HCT116 (cell line): ENCODE measurements at regions not wholly inside any gene's neighbourhood (a gene's known extent, or its start where the extent isn't known, plus 50 kb on each side); places are given as distances from the start of the nearest gene placed in this dataset.

Experiments used
- ATAC-seq: fragments of 200-7000 bp; cut with Tn5 transposase; 2 replicates; pipeline ENCODE4 v1.9.1; 2020; ENCODE audit warnings: mild to moderate bottlenecking, moderate library complexity
- BruUV-seq: library from RNA; stranded (reverse); fragments of 400-500 nt; replicated peaks from 2 replicates; lab custom pipeline; 2021; lab: Mats Ljungman, UMichigan
- CTCF ChIA-PET: fragments of 300-600 bp; sonication (Branson Sonifier 250); formaldehyde crosslinking; loops from one replicate; lab custom pipeline; 2021; ENCODE audit warnings: antibody characterized with exemption; lab: Charles Lee
- POLR2A ChIA-PET: fragments of 300-600, 350-600 bp; sonication (Branson Sonifier 250); formaldehyde crosslinking; loops from one replicate; lab custom pipeline; 2021; ENCODE audit warnings: antibody characterized with exemption; lab: Charles Lee
- RAD21 ChIA-PET, 2 experiments: fragments of 300-600 bp; sonication (Branson Sonifier 250); formaldehyde crosslinking; loops; one replicate each; lab custom pipeline; 2023; ENCODE audit warnings: low total read pairs in 2 of 2; ENCODE audit not compliant: uncharacterized antibody in 2 of 2, unreplicated experiment in 2 of 2, low non-redundant PET in 1 of 2; lab: Charles Lee
- DNase-seq: peaks from one replicate; pipeline ENCODE4 v3.0.0-alpha.2; 2010; ENCODE audit warnings: low read depth, low spot score
- H2AFZ ChIP-seq: fragments of 200-600 bp; shearing (Covaris generic), sonication (generic); 2 replicates; pipeline ENCODE4 v1.6.1; 2017; ENCODE audit warnings: low read depth, mixed run types, mixed read lengths, antibody characterized with exemption, low read length; ENCODE audit not compliant: poor library complexity, severe bottlenecking
- H3K27ac ChIP-seq: 2 replicates; pipeline ENCODE4 v1.5.1; 2012; ENCODE audit warnings: low read depth, low read length
- H3K27me3 ChIP-seq: fragments of 200-600 bp; sonication (generic); 2 replicates; pipeline ENCODE4 v1.6.1; 2016; ENCODE audit warnings: mixed run types, low read length, mixed read lengths; ENCODE audit not compliant: insufficient read depth
- H3K36me3 ChIP-seq, 2 experiments: fragments of 200-500 bp in 1 of 2; fragments of 200-600 bp in 1 of 2; sonication (Bioruptor generic) in 1 of 2; sonication (generic) in 1 of 2; 2 replicates each; pipeline versions ENCODE4 v1.5.1 to v1.6.1; 2014 to 2016; ENCODE audit warnings: low read length in 2 of 2, inconsistent platforms in 1 of 2, mixed read lengths in 1 of 2, mixed run types in 1 of 2; ENCODE audit not compliant: insufficient read depth in 2 of 2, control insufficient read depth in 1 of 2
- H3K4me1 ChIP-seq, 2 experiments: fragments of 200-600 bp in 1 of 2; sonication (generic) in 1 of 2; 2 replicates each; pipeline versions ENCODE4 v1.5.1 to v1.6.1; 2012 to 2017; ENCODE audit warnings: low read length in 2 of 2, inconsistent platforms in 1 of 2, mild to moderate bottlenecking in 1 of 2, mixed read lengths in 1 of 2, mixed run types in 1 of 2, moderate library complexity in 1 of 2; ENCODE audit not compliant: insufficient read depth in 2 of 2, control insufficient read depth in 1 of 2
- H3K4me2 ChIP-seq: fragments of 200-600 bp; sonication (generic); 2 replicates; pipeline ENCODE4 v1.6.1; 2017; ENCODE audit warnings: mixed run types, low read length, mixed read lengths
- H3K4me3 ChIP-seq, 2 experiments: fragments of 200-600 bp in 1 of 2; sonication (generic) in 1 of 2; replicated peaks in 1 of 2; 2 replicates each; pipeline ENCODE4 v1.5.1; 2011 to 2016; ENCODE audit warnings: low read length in 2 of 2, control low read depth in 1 of 2, low read depth in 1 of 2, mild to moderate bottlenecking in 1 of 2, mixed read lengths in 1 of 2, mixed run types in 1 of 2
- H3K79me2 ChIP-seq: fragments of 200-600 bp; sonication (generic); 2 replicates; pipeline ENCODE4 v1.6.1; 2017; ENCODE audit warnings: mild to moderate bottlenecking, mixed run types, low read length, moderate library complexity, mixed read lengths; ENCODE audit not compliant: insufficient read depth
- H3K9ac ChIP-seq: fragments of 200-600 bp; sonication (generic); 2 replicates; pipeline ENCODE4 v1.6.1; 2016; ENCODE audit warnings: low read length, mixed read lengths
- H3K9me2 ChIP-seq: fragments of 200-600 bp; sonication (generic), shearing (Covaris generic); 2 replicates; pipeline ENCODE4 v1.6.1; 2017; ENCODE audit warnings: mixed run types, mild to moderate bottlenecking, moderate library complexity; ENCODE audit not compliant: insufficient read depth
- H3K9me3 ChIP-seq, 2 experiments: fragments of 200-500 bp in 1 of 2; fragments of 200-600 bp in 1 of 2; sonication (Bioruptor generic) in 1 of 2; sonication (generic) in 1 of 2; 2 replicates each; pipeline ENCODE4 v1.6.1; 2014 to 2017; ENCODE audit warnings: low read length in 2 of 2, mixed read lengths in 2 of 2, inconsistent platforms in 1 of 2, low read depth in 1 of 2, mild to moderate bottlenecking in 1 of 2, mixed run types in 1 of 2, moderate library complexity in 1 of 2; ENCODE audit not compliant: control insufficient read depth in 1 of 2, insufficient read depth in 1 of 2
- H4K20me1 ChIP-seq: fragments of 200-600 bp; sonication (generic), shearing (Covaris generic); 2 replicates; pipeline ENCODE4 v1.6.1; 2017; ENCODE audit warnings: mixed run types, mild to moderate bottlenecking, moderate library complexity; ENCODE audit not compliant: insufficient read depth
- CBX3 ChIP-seq: IDR thresholded peaks from 2 replicates; pipeline ENCODE4 v1.6.1; 2012; ENCODE audit warnings: low read depth
- CEBPB ChIP-seq: IDR thresholded peaks from 2 replicates; pipeline ENCODE4 v1.6.1; 2012; ENCODE audit warnings: low read depth
- EGR1 ChIP-seq: IDR thresholded peaks from 2 replicates; pipeline ENCODE4 v1.6.1; 2012; ENCODE audit warnings: low read depth
- ELF1 ChIP-seq: IDR thresholded peaks from 2 replicates; pipeline ENCODE4 v1.6.1; 2012; ENCODE audit warnings: low read depth, borderline replicate concordance
- EZH2 ChIP-seq: fragments of 200-600 bp; sonication (generic); IDR thresholded peaks from 2 replicates; pipeline ENCODE4 v1.6.1; 2017; ENCODE audit warnings: antibody characterized with exemption, mixed run types
- EZH2phosphoT487 ChIP-seq: fragments of 200-600 bp; IDR thresholded peaks from 2 replicates; pipeline ENCODE4 v1.6.1; 2018; ENCODE audit warnings: antibody characterized with exemption, borderline replicate concordance
- FOSL1 ChIP-seq: IDR thresholded peaks from 2 replicates; pipeline ENCODE4 v1.6.1; 2012; ENCODE audit warnings: low read depth
- JUND ChIP-seq: IDR thresholded peaks from 2 replicates; pipeline ENCODE4 v1.6.1; 2012
- POLR2A ChIP-seq: IDR thresholded peaks from 2 replicates; pipeline ENCODE4 v1.7.0; 2011; ENCODE audit warnings: borderline replicate concordance; ENCODE audit not compliant: insufficient read depth, insufficient read length; ENCODE audit errors: extremely low read depth
- POLR2AphosphoS5 ChIP-seq: IDR thresholded peaks from 2 replicates; pipeline ENCODE4 v1.6.1; 2011; ENCODE audit warnings: mild to moderate bottlenecking, low read depth, low read length, moderate library complexity
- RAD21 ChIP-seq: IDR thresholded peaks from 2 replicates; pipeline ENCODE4 v1.6.1; 2012; ENCODE audit warnings: low read depth, mild to moderate bottlenecking
- SIN3A ChIP-seq: IDR thresholded peaks from 2 replicates; pipeline ENCODE4 v1.6.1; 2012; ENCODE audit warnings: low read depth
- SP1 ChIP-seq: IDR thresholded peaks from 2 replicates; pipeline ENCODE4 v1.6.1; 2012; ENCODE audit warnings: low read depth
- SRF ChIP-seq: IDR thresholded peaks from 2 replicates; pipeline ENCODE4 v1.6.1; 2012; ENCODE audit warnings: low read depth
- YY1 ChIP-seq: IDR thresholded peaks from 2 replicates; pipeline ENCODE4 v1.6.1; 2011; ENCODE audit warnings: low read length, low read depth, moderate library complexity, mild to moderate bottlenecking; ENCODE audit not compliant: insufficient replicate concordance; ENCODE audit errors: extremely low read depth
- ZFX ChIP-seq: fragments of 450-650 bp; IDR thresholded peaks from 2 replicates; pipeline ENCODE4 v1.6.1; 2017
- ZNF274 ChIP-seq: fragments of 200-500 bp; sonication (Bioruptor generic); IDR thresholded peaks from 2 replicates; pipeline ENCODE4 v1.6.1; 2014; ENCODE audit warnings: mild to moderate bottlenecking, low read depth, low read length, inconsistent platforms
- intact Hi-C: fragments of 100-400 bp; cut with micrococcal nuclease; formaldehyde crosslinking; loops from 2 replicates; pipeline ENCODE4 v1.10.0; 2022
- TF ChIP-seq, protein P1 (sequence below): IDR thresholded peaks from 2 replicates; pipeline ENCODE4 v1.6.1; 2012
- TF ChIP-seq, protein P2 (sequence below): IDR thresholded peaks from 2 replicates; pipeline ENCODE4 v1.6.1; 2012; ENCODE audit warnings: low read depth
- TF ChIP-seq, protein P3 (sequence below): IDR thresholded peaks from 2 replicates; pipeline ENCODE4 v1.6.1; 2012

DNA sequence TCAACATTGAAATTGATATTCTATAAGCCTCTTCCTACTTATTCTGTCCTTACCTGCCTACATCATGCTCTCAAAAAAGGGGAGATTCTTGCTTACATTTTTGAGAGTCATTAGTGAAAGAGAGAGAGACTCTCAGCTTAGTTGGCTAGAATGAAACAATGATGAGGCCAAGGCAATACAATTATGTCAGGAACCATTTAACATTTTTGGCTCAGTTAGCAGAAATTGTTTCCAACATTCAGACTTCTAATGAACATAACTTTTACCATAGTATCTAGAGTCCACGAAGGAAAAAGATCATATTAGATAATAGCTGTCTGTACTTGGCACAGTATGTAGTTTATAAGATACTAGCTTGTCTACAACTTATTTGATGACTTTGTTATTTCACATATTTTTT lies 263.7 kb upstream of the ARX start:
- POLR2A ChIA-PET = no interaction called here
- BruUV-seq = no TSS peak

DNA sequence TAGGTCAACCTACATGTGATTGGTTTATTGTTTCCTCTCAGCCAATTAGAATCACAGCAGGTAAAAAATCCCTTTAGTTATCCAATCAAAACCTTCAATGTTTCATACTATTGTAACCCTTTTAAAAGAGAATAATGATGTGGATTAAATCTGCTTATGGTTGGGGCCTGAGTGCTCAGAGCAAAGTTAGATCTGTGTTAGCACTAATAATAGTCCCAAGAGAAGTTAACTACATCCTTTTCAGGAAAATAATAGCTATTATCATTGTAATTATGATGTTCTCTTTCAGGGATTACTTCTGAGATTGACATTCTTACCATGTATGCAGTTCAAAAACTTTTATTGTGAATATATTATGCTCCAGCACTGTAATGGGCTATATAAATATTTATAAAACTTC lies 262.6 kb upstream of the ARX start:
- Histone ChIP-seq H3K79me2 (no peaks in the 10 kb centered on the region), H3K9me2 (no peaks in the 10 kb centered on the region), H4K20me1 (no peaks in the 10 kb centered on the region), H2AFZ (no peak overlapping the region), H3K4me2 (no peak overlapping the region), H3K9me3 (no peaks in the 10 kb centered on the region), H3K9ac (no peak overlapping the region), H3K36me3 (no peaks in the 10 kb centered on the region), H3K27ac (no peak overlapping the region), H3K4me3 (no peak overlapping the region), H3K27me3 (0 out of 2 replicates have a peak, but pooled peaks cover 2% of the 10 kb centered on the region), H3K4me1 (no peaks in the 10 kb centered on the region)
- ATAC-seq (no peak), DNase-seq (no peak)
- RAD21 ChIA-PET = no interaction called here
- BruUV-seq = no TSS peak
- POLR2A ChIA-PET = no interaction called here
- intact Hi-C loops = no loop called here
- CTCF ChIA-PET = no interaction called here
- TF ChIP-seq RAD21 = no peak
- TF ChIP-seq, protein P1, sequence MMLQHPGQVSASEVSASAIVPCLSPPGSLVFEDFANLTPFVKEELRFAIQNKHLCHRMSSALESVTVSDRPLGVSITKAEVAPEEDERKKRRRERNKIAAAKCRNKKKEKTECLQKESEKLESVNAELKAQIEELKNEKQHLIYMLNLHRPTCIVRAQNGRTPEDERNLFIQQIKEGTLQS = no peak
- TF ChIP-seq ZNF274 = no peak
- TF ChIP-seq SP1 = no peak
- no peak for TF ChIP-seq ZFX
- TF ChIP-seq EGR1 = no peak
- TF ChIP-seq, protein P2, sequence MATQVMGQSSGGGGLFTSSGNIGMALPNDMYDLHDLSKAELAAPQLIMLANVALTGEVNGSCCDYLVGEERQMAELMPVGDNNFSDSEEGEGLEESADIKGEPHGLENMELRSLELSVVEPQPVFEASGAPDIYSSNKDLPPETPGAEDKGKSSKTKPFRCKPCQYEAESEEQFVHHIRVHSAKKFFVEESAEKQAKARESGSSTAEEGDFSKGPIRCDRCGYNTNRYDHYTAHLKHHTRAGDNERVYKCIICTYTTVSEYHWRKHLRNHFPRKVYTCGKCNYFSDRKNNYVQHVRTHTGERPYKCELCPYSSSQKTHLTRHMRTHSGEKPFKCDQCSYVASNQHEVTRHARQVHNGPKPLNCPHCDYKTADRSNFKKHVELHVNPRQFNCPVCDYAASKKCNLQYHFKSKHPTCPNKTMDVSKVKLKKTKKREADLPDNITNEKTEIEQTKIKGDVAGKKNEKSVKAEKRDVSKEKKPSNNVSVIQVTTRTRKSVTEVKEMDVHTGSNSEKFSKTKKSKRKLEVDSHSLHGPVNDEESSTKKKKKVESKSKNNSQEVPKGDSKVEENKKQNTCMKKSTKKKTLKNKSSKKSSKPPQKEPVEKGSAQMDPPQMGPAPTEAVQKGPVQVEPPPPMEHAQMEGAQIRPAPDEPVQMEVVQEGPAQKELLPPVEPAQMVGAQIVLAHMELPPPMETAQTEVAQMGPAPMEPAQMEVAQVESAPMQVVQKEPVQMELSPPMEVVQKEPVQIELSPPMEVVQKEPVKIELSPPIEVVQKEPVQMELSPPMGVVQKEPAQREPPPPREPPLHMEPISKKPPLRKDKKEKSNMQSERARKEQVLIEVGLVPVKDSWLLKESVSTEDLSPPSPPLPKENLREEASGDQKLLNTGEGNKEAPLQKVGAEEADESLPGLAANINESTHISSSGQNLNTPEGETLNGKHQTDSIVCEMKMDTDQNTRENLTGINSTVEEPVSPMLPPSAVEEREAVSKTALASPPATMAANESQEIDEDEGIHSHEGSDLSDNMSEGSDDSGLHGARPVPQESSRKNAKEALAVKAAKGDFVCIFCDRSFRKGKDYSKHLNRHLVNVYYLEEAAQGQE = no peak
- no peak for TF ChIP-seq SIN3A
- no peak for TF ChIP-seq EZH2
- TF ChIP-seq EZH2phosphoT487 = no peak

More for the DNA sequence above, 263.7 kb upstream of the ARX start:
- H3K27ac ChIP-seq = no peak overlapping the region
- no peak for DNase-seq
- no peak overlapping the region for H2AFZ ChIP-seq
- H3K4me2 ChIP-seq = no peak overlapping the region
- intact Hi-C loops = no loop called here
- ChIA-PET CTCF (no interaction called here), RAD21 (no interaction called here)
- no peaks in the 10 kb centered on the region for H3K9me2 ChIP-seq
- H4K20me1 ChIP-seq = no peaks in the 10 kb centered on the region
- H3K27me3 ChIP-seq = 0 out of 2 replicates have a peak, but pooled peaks cover 2% of the 10 kb centered on the region
- H3K9me3 ChIP-seq = no peaks in the 10 kb centered on the region
- no peak for ATAC-seq
- no peak overlapping the region for H3K9ac ChIP-seq
- TF ChIP-seq FOSL1 (no peak), SRF (no peak), EZH2phosphoT487 (no peak), CBX3 (no peak), RAD21 (no peak), POLR2A (no peak), JUND (no peak), SIN3A (no peak), SP1 (no peak), POLR2AphosphoS5 (no peak), ELF1 (no peak), ZFX (no peak), YY1 (no peak), CEBPB (no peak)
- TF ChIP-seq, protein P1 = no peak
- TF ChIP-seq, protein P3, sequence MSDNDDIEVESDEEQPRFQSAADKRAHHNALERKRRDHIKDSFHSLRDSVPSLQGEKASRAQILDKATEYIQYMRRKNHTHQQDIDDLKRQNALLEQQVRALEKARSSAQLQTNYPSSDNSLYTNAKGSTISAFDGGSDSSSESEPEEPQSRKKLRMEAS = no peak
- no peaks in the 10 kb centered on the region for H3K36me3 ChIP-seq
- no peak overlapping the region for H3K4me3 ChIP-seq
- no peaks in the 10 kb centered on the region for H3K4me1 ChIP-seq
- H3K79me2 ChIP-seq = no peaks in the 10 kb centered on the region
